ENCODE measurements at regions not wholly inside any gene's neighbourhood (a gene's known extent, or its start where the extent isn't known, plus 50 kb on each side); places are given as distances from the start of the nearest gene placed in this dataset.

GRCh38 chr1:55558515-55558914 is 343.4 kb upstream of the USP24 start:
- no peak for TF ChIP-seq CTCF (IDR thresholded peaks at IDR 0.05; ENCODE audit: unreplicated experiment)
- ChIA-PET POLR2A (no interaction called here), CTCF (no interaction called here)
- Mint-ChIP-seq H3K27me3 (ENCODE audit: insufficient read depth, unreplicated experiment) (no peaks in the 10 kb centered on the region), H3K36me3 (ENCODE audit: insufficient read depth, unreplicated experiment) (no peaks in the 10 kb centered on the region), H3K4me1 (ENCODE audit: insufficient read depth, unreplicated experiment) (peaks cover 6% of the 10 kb centered on the region), H3K27ac (ENCODE audit: low read depth, unreplicated experiment) (no peak overlapping the region), H3K9me3 (ENCODE audit: unreplicated experiment) (peaks cover 7% of the 10 kb centered on the region), H3K4me3 (ENCODE audit: unreplicated experiment) (no peak overlapping the region)
- no TSS peak for BruUV-seq (replicated peaks)
- DNase-seq (ENCODE audit: unreplicated experiment): no peak
- intact Hi-C loops (cut with micrococcal nuclease): no loop called here

- Mint-ChIP-seq H3K4me3 (ENCODE audit: unreplicated experiment) (no peak overlapping the region), H3K27me3 (ENCODE audit: insufficient read depth, unreplicated experiment) (no peaks in the 10 kb centered on the region), H3K4me1 (ENCODE audit: insufficient read depth, unreplicated experiment) (peaks cover 6% of the 10 kb centered on the region), H3K9me3 (ENCODE audit: unreplicated experiment) (peaks cover 1% of the 10 kb centered on the region), H3K36me3 (ENCODE audit: insufficient read depth, unreplicated experiment) (no peaks in the 10 kb centered on the region), H3K27ac (ENCODE audit: low read depth, unreplicated experiment) (no peak overlapping the region)
- ChIA-PET POLR2A (no interaction called here), CTCF (interaction anchor here (1.0 kb wide), 1 partner anchor 16 kb away, joined by 4 read pairs; no protein-coding TSS in a partner anchor)
- no peak for TF ChIP-seq CTCF (IDR thresholded peaks at IDR 0.05; ENCODE audit: unreplicated experiment)
- intact Hi-C loops (cut with micrococcal nuclease): no loop called here
- no peak for DNase-seq (ENCODE audit: unreplicated experiment)
- BruUV-seq (replicated peaks): no TSS peak
These were observed 341.0 kb upstream of the USP24 start for GRCh38 chr1:55555956-55556725.

- H3K36me3 Mint-ChIP-seq (ENCODE audit: insufficient read depth, unreplicated experiment): no peaks in the 10 kb centered on the region
- CTCF ChIA-PET: interaction anchor here (0.7 kb wide), 1 partner anchor 19 kb away, joined by 4 read pairs; no protein-coding TSS in a partner anchor
These were observed 339.4 kb upstream of the USP24 start for GRCh38 chr1:55554611-55555010.

GRCh38 chr1:55552636-55553035 is 337.5 kb upstream of the USP24 start:
- H3K9me3 Mint-ChIP-seq (ENCODE audit: unreplicated experiment): no peaks in the 10 kb centered on the region
- POLR2A ChIA-PET: no interaction called here
- H3K27me3 Mint-ChIP-seq (ENCODE audit: insufficient read depth, unreplicated experiment): no peaks in the 10 kb centered on the region
- CTCF ChIA-PET: no interaction called here
- no peak overlapping the region for H3K4me3 Mint-ChIP-seq (ENCODE audit: unreplicated experiment)
- BruUV-seq (replicated peaks): no TSS peak
- no peaks in the 10 kb centered on the region for H3K4me1 Mint-ChIP-seq (ENCODE audit: insufficient read depth, unreplicated experiment)
- H3K36me3 Mint-ChIP-seq (ENCODE audit: insufficient read depth, unreplicated experiment): no peaks in the 10 kb centered on the region
- no peak for DNase-seq (ENCODE audit: unreplicated experiment)
- TF ChIP-seq CTCF (IDR thresholded peaks at IDR 0.05; ENCODE audit: unreplicated experiment): no peak
- H3K27ac Mint-ChIP-seq (ENCODE audit: low read depth, unreplicated experiment): no peak overlapping the region
- intact Hi-C loops (cut with micrococcal nuclease): no loop called here

More at GRCh38 chr1:55554611-55555010, 339.4 kb upstream of the USP24 start:
- no peak for DNase-seq (ENCODE audit: unreplicated experiment)
- Mint-ChIP-seq H3K4me1 (ENCODE audit: insufficient read depth, unreplicated experiment) (peaks cover 6% of the 10 kb centered on the region), H3K4me3 (ENCODE audit: unreplicated experiment) (no peak overlapping the region), H3K27ac (ENCODE audit: low read depth, unreplicated experiment) (no peak overlapping the region), H3K9me3 (ENCODE audit: unreplicated experiment) (no peaks in the 10 kb centered on the region), H3K27me3 (ENCODE audit: insufficient read depth, unreplicated experiment) (no peaks in the 10 kb centered on the region)
- intact Hi-C loops (cut with micrococcal nuclease): no loop called here
- BruUV-seq (replicated peaks): no TSS peak
- POLR2A ChIA-PET: no interaction called here
- TF ChIP-seq CTCF (IDR thresholded peaks at IDR 0.05; ENCODE audit: unreplicated experiment): no peak

All from MCF 10A (cell line).